IgD-negative memory B cell (primary cell): ENCODE measurements at regions not wholly inside any gene's neighbourhood (a gene's known extent, or its start where the extent isn't known, plus 50 kb on each side); places are given as distances from the start of the nearest gene placed in this dataset.

Experiments used
- H3K27ac Mint-ChIP-seq, 3 donors: one replicate each; pipeline ENCODE4 v1.8.0; 2020 to 2022; ENCODE audit warnings: mild to moderate bottlenecking in 3 of 3, mixed read lengths in 3 of 3, moderate library complexity in 1 of 3
- H3K27me3 Mint-ChIP-seq: one replicate; pipeline ENCODE4 v1.8.0; 2021; ENCODE audit warnings: mixed read lengths
- H3K36me3 Mint-ChIP-seq: one replicate; pipeline ENCODE4 v1.8.0; 2020; ENCODE audit warnings: mild to moderate bottlenecking, mixed read lengths
- H3K4me1 Mint-ChIP-seq, 3 donors: one replicate each; pipeline ENCODE4 v1.8.0; 2020 to 2022; ENCODE audit warnings: mixed read lengths in 3 of 3, mild to moderate bottlenecking in 1 of 3
- H3K4me3 Mint-ChIP-seq, 4 donors: one replicate each; pipeline ENCODE4 v1.8.0; 2020 to 2022; ENCODE audit warnings: mild to moderate bottlenecking in 4 of 4, mixed read lengths in 4 of 4, moderate library complexity in 3 of 4
- H3K9me3 Mint-ChIP-seq, 3 donors: one replicate each; pipeline ENCODE4 v1.8.0; 2020 to 2021; ENCODE audit warnings: mixed read lengths in 3 of 3, mild to moderate bottlenecking in 1 of 3

DNA sequence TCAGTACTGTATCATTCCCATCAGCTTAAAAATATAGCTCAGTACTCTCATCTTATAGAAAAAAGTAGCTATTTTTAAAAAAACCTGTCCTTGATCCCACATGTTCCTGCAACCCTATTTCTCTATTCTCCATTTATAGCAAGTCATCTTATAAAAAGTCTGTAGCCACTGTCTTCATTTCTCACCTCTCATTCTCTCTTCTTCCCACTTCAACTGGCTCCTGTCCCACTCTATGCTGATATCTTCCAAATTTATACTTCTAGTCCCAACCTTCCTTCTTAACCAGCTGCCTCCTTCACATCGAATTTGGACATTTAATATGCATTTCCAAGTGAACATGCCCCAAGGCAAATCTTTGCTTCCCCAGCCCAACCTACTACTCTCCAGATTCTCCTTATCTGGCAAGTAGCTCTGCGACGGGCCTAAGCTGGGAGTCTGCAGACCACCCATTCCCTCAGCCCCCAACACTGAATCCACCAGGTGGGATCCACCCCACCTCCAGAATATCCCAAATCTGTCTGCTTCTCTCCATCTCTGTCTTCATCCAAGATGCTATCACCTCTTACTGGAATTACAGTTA is 52.0 kb upstream of the TANC2 start:
- H3K27ac Mint-ChIP-seq = no peak overlapping the region

DNA sequence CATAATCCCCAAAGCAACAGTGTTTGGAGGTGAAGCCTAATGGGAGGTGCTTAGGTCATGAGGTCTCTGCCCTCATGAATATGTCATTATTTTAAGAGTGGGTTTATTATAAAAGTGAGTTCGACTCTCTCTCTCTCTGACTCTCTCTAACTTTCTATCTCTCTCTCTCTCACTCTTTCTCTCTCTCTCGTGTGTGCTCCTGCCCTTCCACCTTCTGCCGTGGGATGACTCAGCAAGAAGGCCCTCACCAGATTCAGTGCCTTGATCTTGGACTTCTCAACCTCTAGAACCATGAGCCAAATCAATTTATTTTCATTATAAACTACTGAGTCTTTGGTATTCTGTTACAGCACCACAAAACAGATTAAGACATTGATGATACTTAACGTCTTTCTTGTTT is 53.7 kb upstream of the TANC2 start:
- Mint-ChIP-seq H3K27me3 (peaks cover 6% of the 10 kb centered on the region), H3K4me3 (no peak overlapping the region), H3K9me3 (peaks cover 0 to 7% (median 5%) of the 10 kb centered on the region in 3 donors), H3K27ac (no peak overlapping the region), H3K36me3 (no peaks in the 10 kb centered on the region), H3K4me1 (no peaks in the 10 kb centered on the region)

More for the DNA sequence above, 52.0 kb upstream of the TANC2 start:
- peaks cover 0 to 6% (median 5%) of the 10 kb centered on the region in 3 donors for H3K9me3 Mint-ChIP-seq
- H3K4me3 Mint-ChIP-seq = no peak overlapping the region
- no peaks in the 10 kb centered on the region for H3K36me3 Mint-ChIP-seq
- no peaks in the 10 kb centered on the region for H3K4me1 Mint-ChIP-seq
- peaks cover 6% of the 10 kb centered on the region for H3K27me3 Mint-ChIP-seq

DNA sequence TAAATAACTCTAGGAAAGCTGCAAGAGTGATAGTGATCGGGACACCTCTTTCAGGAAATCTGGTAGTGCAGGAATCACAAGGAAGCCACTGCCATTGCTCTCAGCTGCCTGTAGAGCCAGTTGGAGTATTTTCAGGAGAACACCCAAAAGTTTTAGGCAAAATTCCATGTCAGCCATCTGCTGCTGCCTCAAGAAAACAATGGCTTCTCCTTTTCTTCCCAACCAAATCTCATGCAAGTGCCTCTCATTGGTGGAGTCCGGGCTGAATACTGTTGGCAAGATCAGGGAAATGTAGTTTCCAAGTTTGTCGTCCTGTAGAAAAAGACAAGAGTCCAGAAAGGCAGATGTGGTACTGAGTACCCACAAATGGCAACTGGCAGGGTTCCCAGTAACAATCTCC is 54.9 kb upstream of the TANC2 start:
- Mint-ChIP-seq H3K9me3 (peaks cover 0 to 7% (median 5%) of the 10 kb centered on the region in 3 donors), H3K4me3 (no peak overlapping the region)

DNA sequence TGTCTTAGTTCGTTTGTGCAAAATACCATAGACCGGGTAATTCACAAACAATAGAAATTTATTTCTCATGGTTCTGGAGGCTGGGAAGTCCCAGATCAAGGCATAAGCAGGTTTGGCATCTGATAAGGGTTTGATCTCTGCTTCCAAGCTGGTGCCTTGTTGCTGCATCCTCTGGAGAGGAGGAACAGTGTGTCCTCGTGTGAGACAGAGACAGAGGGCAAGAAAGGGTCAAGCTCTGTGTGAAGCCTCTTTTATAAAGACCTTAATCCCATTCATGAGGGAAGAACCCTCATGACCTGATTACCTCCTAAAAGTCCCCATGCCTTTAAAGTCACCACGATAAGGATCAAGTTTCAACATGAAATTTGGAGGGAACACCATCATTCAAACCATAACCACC is 55.8 kb upstream of the TANC2 start:
- Mint-ChIP-seq H3K9me3 (peaks cover 0 to 7% (median 5%) of the 10 kb centered on the region in 3 donors), H3K4me3 (no peak overlapping the region), H3K4me1 (no peaks in the 10 kb centered on the region), H3K27me3 (peaks cover 6% of the 10 kb centered on the region), H3K27ac (no peak overlapping the region), H3K36me3 (no peaks in the 10 kb centered on the region)

More for the DNA sequence above, 54.9 kb upstream of the TANC2 start:
- H3K27me3 Mint-ChIP-seq = peaks cover 6% of the 10 kb centered on the region
- no peaks in the 10 kb centered on the region for H3K4me1 Mint-ChIP-seq
- no peaks in the 10 kb centered on the region for H3K36me3 Mint-ChIP-seq
- H3K27ac Mint-ChIP-seq = no peak overlapping the region

DNA sequence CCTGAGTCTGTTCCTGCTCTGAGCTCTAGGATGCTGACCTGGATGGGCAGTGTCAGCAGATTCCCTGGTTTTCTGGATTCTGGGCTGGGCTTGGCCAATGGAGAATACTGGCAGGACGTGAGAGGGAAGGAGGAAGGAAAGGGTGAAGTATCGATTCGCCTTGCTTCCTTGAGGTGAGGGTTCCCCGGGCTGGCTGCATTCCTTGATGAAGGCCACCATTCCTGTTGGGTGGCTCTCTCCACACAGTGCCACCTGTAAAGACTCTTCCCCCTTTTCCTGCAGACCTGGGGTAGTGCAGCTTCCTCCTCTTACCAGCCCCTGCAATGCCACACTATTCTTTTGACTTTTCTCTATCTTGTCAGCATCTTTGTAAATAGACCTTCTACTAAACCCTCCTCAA is 58.1 kb upstream of the TANC2 start:
- Mint-ChIP-seq H3K9me3 (peaks cover 0 to 7% (median 5%) of the 10 kb centered on the region in 3 donors), H3K36me3 (no peaks in the 10 kb centered on the region), H3K4me3 (no peak overlapping the region), H3K4me1 (no peaks in the 10 kb centered on the region), H3K27me3 (peaks cover 6% of the 10 kb centered on the region), H3K27ac (no peak overlapping the region)

DNA sequence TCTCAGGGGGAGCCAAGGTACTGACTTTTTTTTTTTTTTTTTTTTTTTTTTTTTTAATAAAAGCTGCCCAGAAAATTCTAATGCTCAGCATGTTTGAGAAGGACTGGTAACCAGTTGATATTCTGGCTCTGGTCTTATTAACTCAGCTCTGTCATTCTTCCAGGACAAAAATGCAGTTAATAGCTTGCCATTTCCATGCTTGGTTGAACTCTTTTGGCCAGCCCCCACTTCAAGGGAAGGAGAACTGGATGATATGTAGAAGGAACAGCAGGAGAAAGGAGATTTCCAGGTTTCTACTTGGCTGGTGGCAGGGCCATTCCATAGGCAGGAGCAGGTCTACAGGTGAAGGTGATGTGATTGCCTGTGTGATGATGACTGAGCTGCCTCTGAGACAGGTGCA is 59.2 kb upstream of the TANC2 start:
- H3K27me3 Mint-ChIP-seq = no peaks in the 10 kb centered on the region
- H3K9me3 Mint-ChIP-seq = peaks cover 0 to 3% (median 2%) of the 10 kb centered on the region in 3 donors
- no peaks in the 10 kb centered on the region for H3K4me1 Mint-ChIP-seq
- no peak overlapping the region for H3K4me3 Mint-ChIP-seq
- H3K27ac Mint-ChIP-seq = no peak overlapping the region
- H3K36me3 Mint-ChIP-seq = no peaks in the 10 kb centered on the region

DNA sequence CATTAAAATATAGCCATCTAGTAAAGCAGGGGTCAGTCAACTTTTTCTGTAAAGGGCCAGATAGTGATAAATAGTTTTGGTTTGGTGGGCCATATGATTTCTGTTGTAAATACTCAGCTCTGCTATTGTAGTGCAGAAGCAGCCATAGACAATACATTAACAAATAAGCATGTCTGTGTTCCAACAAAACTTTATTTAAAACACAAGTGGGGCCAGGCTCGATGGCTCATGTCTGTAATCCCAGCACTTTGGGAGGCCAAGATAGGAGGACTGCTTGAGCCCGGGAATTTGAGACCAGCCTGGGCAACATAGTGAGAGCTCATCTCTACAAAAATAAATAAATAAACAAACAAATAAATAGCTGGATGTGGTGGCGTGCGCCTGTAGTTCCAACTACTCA is 60.8 kb upstream of the TANC2 start:
- no peaks in the 10 kb centered on the region for H3K27me3 Mint-ChIP-seq
- H3K27ac Mint-ChIP-seq = no peak overlapping the region
- peaks cover 0 to 2% (median 0%) of the 10 kb centered on the region in 3 donors for H3K9me3 Mint-ChIP-seq

DNA sequence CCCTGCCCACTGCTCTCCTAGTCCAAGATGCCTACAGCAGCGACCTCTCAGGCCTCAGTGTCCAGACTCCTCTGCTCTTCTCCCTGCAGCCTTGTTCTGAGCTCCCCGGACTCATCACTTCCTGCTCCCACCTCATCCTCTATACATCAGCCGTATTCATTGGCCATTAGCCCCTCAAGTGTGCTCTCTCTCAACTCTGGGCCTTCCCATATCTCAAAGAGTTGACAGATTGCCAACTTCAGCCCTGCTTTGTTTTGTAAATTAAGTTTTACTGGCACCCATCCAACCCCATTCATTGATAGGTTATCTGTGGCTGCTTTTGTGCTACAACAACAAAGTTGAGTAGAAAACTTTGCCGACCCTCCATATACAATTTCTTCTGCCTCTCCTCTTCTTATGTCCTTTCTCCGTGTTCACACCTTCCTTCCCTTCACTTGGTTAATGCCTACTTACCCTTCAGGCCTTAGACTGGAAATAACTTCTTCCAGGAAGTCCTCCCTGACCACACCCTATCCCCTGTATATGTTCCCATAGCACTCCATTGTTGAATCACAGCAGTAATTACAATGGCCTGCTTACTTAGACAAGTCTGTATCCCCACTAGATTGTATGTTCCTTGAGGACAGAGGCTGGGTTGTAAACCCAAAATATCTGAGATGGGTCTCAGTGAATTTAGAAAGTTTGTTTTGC is 63.4 kb upstream of the TANC2 start:
- Mint-ChIP-seq H3K27ac (no peak overlapping the region), H3K4me3 (no peak overlapping the region), H3K9me3 (peaks cover 0 to 2% (median 0%) of the 10 kb centered on the region in 3 donors)

More for the DNA sequence above, 60.8 kb upstream of the TANC2 start:
- H3K4me1 Mint-ChIP-seq = no peaks in the 10 kb centered on the region
- no peak overlapping the region for H3K4me3 Mint-ChIP-seq
- H3K36me3 Mint-ChIP-seq = no peaks in the 10 kb centered on the region

DNA sequence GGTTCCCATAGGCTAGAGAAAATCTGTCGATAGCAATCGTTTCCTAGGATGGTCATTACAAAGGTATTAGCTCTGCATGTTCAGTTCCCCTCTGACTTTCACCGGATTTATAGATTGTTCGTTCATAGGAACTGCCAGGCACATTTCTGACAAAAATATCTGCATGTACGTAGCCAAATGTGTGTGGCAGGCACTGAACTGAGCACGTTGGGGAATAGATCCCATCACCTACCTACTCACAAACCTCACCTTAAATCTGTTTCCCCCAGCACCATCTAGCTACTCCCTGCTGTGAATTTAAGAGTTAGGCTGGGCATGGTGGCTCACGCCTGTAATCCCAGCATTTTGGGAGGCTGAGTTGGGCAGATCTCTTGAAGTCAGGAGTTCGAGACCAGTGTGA is 64.5 kb upstream of the TANC2 start:
- H3K4me1 Mint-ChIP-seq = no peaks in the 10 kb centered on the region
- H3K27ac Mint-ChIP-seq = no peak overlapping the region
- no peaks in the 10 kb centered on the region for H3K36me3 Mint-ChIP-seq
- H3K27me3 Mint-ChIP-seq = peaks cover 4% of the 10 kb centered on the region
- H3K9me3 Mint-ChIP-seq = peaks cover 0 to 2% (median 0%) of the 10 kb centered on the region in 3 donors
- H3K4me3 Mint-ChIP-seq = no peak overlapping the region

More for the DNA sequence above, 63.4 kb upstream of the TANC2 start:
- Mint-ChIP-seq H3K36me3 (no peaks in the 10 kb centered on the region), H3K27me3 (no peaks in the 10 kb centered on the region), H3K4me1 (no peaks in the 10 kb centered on the region)

DNA sequence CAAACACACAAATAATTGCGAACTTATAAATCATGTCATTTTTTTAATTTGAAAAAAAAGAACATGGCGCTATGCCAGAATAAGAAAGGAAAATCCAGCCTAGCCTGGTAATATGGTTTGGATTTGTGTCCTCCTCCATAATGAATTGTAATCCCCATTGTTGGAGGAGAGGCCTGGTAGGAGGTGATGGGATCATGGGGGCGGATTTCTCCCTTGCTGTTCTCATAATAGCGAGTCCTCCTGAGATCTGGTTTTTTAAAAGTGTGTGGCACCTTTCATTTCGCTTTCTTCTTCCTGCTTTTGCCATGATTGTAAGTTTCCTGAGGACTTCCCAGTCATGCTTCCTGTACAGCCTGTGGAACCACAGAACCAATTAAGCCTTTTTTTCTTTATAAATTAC is 65.9 kb upstream of the TANC2 start:
- Mint-ChIP-seq H3K9me3 (peaks cover 0 to 2% (median 0%) of the 10 kb centered on the region in 3 donors), H3K27me3 (peaks cover 16% of the 10 kb centered on the region), H3K4me1 (no peaks in the 10 kb centered on the region)

DNA sequence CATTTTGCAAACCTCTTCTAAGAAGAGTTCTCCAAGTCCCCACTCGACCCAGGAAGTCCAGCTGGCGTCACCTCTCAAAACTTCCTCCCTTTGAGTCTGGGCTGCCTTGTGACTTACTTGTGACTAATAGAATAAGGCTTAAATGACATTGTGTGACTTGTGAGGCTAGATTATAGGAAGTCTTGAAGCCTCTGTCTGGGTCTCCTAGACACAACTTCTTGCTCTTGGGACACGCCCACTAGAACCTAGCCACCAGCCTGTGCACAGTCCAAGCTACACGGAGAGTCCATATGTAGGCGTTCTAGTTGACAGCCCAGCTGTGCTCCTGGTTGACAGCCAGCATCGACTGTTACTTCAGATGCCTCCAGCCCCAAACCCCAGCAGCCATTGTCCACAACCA is 66.7 kb upstream of the TANC2 start:
- no peaks in the 10 kb centered on the region for H3K36me3 Mint-ChIP-seq
- H3K4me1 Mint-ChIP-seq = no peaks in the 10 kb centered on the region
- H3K9me3 Mint-ChIP-seq = peaks cover 0 to 2% (median 0%) of the 10 kb centered on the region in 3 donors
- peaks cover 16% of the 10 kb centered on the region for H3K27me3 Mint-ChIP-seq
- H3K27ac Mint-ChIP-seq = no peak overlapping the region
- no peak overlapping the region for H3K4me3 Mint-ChIP-seq

More for the DNA sequence above, 65.9 kb upstream of the TANC2 start:
- no peak overlapping the region for H3K4me3 Mint-ChIP-seq
- H3K36me3 Mint-ChIP-seq = no peaks in the 10 kb centered on the region
- H3K27ac Mint-ChIP-seq = no peak overlapping the region

DNA sequence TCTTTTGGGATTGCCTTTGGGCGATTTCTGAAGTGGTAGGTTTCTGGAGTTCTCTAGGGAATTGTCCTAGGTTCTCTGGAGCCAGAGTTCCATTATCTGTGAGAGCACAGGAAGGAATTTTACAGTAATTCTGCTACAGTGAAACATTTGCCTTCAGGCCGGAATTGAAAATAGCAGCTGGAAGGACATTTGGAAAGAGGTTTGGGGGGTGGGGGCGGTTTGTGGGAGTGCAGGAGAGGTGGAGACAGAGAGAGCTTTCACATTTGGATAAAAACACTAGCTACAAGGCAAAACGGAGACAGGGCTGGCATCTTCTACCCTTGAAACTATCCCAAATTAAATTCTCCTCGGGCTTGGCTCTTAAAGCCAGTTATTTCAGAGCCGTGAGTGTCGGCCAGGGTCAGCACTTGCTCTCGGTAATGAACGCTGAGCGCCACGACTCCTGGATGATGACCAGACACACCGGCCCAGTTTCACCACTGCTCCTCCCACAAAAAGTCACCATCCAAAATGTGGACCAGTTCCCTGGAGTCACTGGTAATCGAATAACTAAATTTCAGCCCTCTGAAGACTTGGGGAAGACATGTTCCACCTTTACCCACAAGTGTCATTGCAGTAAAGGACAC is 67.7 kb upstream of the TANC2 start:
- Mint-ChIP-seq H3K9me3 (peaks cover 0 to 2% (median 0%) of the 10 kb centered on the region in 3 donors), H3K4me1 (no peaks in the 10 kb centered on the region), H3K4me3 (no peak overlapping the region), H3K27me3 (peaks cover 16% of the 10 kb centered on the region), H3K36me3 (no peaks in the 10 kb centered on the region), H3K27ac (peak overlapping the region in 1 of 3 donors; percentile 45)

DNA sequence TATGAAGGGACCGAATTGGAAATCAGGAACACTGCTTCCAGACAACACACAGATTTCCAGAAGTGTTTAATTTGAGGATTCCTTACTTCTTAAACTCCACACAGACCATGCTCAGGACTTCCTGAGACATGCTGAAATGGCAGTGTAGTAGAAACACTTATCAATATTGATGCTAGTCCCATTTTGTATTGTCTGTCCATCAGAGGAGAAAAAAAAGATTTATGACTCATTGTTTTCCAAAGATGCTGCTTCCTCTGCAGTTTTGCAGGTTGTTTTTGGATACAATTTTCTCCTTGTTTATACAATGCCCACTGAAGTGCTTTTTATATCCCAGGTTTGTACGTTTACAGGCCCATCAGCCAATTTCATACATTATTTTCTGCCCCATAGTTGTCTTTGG is 68.3 kb upstream of the TANC2 start:
- no peaks in the 10 kb centered on the region for H3K36me3 Mint-ChIP-seq
- H3K4me1 Mint-ChIP-seq = no peaks in the 10 kb centered on the region
- no peak overlapping the region for H3K27ac Mint-ChIP-seq
- H3K9me3 Mint-ChIP-seq = peaks cover 0 to 2% (median 0%) of the 10 kb centered on the region in 3 donors
- no peak overlapping the region for H3K4me3 Mint-ChIP-seq
- H3K27me3 Mint-ChIP-seq = peaks cover 16% of the 10 kb centered on the region

DNA sequence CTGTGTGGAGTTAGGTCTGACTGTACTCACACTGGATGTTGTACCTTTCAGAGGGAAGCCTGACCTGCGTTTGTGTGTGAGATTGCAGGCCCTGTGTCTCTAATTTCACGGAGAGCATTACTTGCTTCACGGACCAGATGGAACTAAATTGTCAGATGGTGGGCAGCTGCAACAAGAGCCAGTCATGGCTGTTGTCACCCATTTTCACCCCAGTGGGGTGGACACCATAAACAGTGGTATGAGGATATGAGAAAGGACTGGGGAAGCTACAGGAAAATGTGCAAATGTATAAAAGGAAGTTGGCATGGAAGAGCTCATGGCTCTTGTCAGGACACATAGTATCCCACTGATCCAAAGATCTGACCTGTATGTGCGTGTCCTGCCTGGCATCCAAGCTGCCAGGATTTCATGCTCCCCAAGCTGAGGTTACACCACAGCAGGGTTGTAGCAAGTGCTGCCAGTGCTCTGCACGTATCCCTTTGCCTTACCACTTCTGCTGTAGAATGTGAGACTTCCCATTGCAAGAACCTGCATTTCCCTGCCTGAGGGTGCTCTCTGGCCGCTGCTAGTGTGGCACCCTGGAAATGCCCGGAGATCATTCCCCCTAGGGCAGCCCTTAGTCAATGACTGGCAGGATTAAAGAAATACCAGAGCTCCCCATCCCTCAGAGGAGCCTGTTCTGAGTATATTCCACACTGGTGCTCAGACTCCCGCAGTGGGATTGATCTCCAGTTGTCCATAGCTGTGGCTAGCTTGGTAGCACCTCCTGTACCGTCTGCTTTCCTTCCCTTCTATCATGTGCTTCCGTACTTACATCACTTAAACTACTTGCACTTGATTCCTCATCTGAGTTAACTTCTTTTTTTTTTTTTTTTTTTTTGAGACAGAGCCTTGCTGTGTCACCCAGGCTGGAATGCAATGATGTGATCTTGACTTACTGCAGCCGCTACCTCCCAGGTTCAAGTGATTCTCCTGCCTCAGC is 70.4 kb upstream of the TANC2 start:
- Mint-ChIP-seq H3K9me3 (peaks cover 0 to 2% (median 0%) of the 10 kb centered on the region in 3 donors), H3K4me1 (no peaks in the 10 kb centered on the region), H3K36me3 (no peaks in the 10 kb centered on the region), H3K27me3 (peaks cover 16% of the 10 kb centered on the region), H3K27ac (no peak overlapping the region), H3K4me3 (no peak overlapping the region)
